ENCODE measurements at regions not wholly inside any gene's neighbourhood (a gene's known extent, or its start where the extent isn't known, plus 50 kb on each side); places are given as distances from the start of the nearest gene placed in this dataset.
"Not testable (repeated sequence)": the region's sequence is repeated elsewhere in the genome, so short reads cannot be mapped to it uniquely, and the experiment has no call there.

GRCh38 chr10:91080776-91081175 is 139.7 kb upstream of the PCGF5 start:
- Mint-ChIP-seq H3K36me3 (no peaks in the 10 kb centered on the region), H3K27me3 (peaks cover 0 to 19% of the 10 kb centered on the region in 2 donors), H3K4me1 (no peaks in the 10 kb centered on the region), H3K27ac (peak overlapping the region in 1 of 8 donors; percentile 12), H3K4me3 (no peak overlapping the region), H3K9me3 (no peaks in the 10 kb centered on the region)
- H3K9me3 ChIP-seq (ENCODE audit: low read length), result no peaks in the 10 kb centered on the region
- CTCF ChIA-PET, result no interaction called here
- H3K4me1 ChIP-seq (ENCODE audit: insufficient read depth, low read length), result no peaks in the 10 kb centered on the region
- H3K27me3 ChIP-seq (ENCODE audit: insufficient read depth, low read length, poor library complexity, severe bottlenecking), result no peaks in the 10 kb centered on the region
- H3K4me3 ChIP-seq (ENCODE audit: low read length), result no peak overlapping the region
- POLR2A ChIA-PET, result no interaction called here
- H3K27ac ChIP-seq (ENCODE audit: low read depth, low read length), result no peak overlapping the region
- H3K36me3 ChIP-seq (ENCODE audit: insufficient read depth, low read length), result no peaks in the 10 kb centered on the region
- DNase-seq, result no peak

- Mint-ChIP-seq H3K4me3 (no peak overlapping the region), H3K4me1 (no peaks in the 10 kb centered on the region), H3K27ac (no peak overlapping the region), H3K36me3 (no peaks in the 10 kb centered on the region), H3K9me3 (no peaks in the 10 kb centered on the region), H3K27me3 (peaks cover 0 to 12% of the 10 kb centered on the region in 2 donors)
- Histone ChIP-seq H3K4me3 (ENCODE audit: low read length) (no peak overlapping the region), H3K36me3 (ENCODE audit: insufficient read depth, low read length) (no peaks in the 10 kb centered on the region), H3K4me1 (ENCODE audit: insufficient read depth, low read length) (no peaks in the 10 kb centered on the region), H3K9me3 (ENCODE audit: low read length) (no peaks in the 10 kb centered on the region), H3K27me3 (ENCODE audit: insufficient read depth, low read length, poor library complexity, severe bottlenecking) (no peaks in the 10 kb centered on the region), H3K27ac (ENCODE audit: low read depth, low read length) (no peak overlapping the region)
- ChIA-PET POLR2A (no interaction called here), CTCF (no interaction called here)
- DNase-seq, result no peak
Observed at GRCh38 chr10:91082447-91082846, 138.0 kb upstream of the PCGF5 start.

GRCh38 chr10:91088300-91089140 is 131.9 kb upstream of the PCGF5 start:
- ChIA-PET CTCF (interaction anchor here (0.7 to 2.8 kb wide), 13 partner anchors 9 to 224 kb away, joined by 3 to 26 read pairs (median 4); no protein-coding TSS in a partner anchor), POLR2A (interaction anchor here (0.7 to 0.9 kb wide), 3 partner anchors 73 to 162 kb away, joined by 3 to 5 read pairs (median 4); no protein-coding TSS in a partner anchor)
- H3K9me3 Mint-ChIP-seq, result peaks cover 0 to 7% (median 0%) of the 10 kb centered on the region in 5 donors
- Histone ChIP-seq H3K27me3 (ENCODE audit: insufficient read depth, low read length, poor library complexity, severe bottlenecking) (no peaks in the 10 kb centered on the region), H3K36me3 (ENCODE audit: insufficient read depth, low read length) (no peaks in the 10 kb centered on the region), H3K4me3 (ENCODE audit: low read length) (no peak overlapping the region), H3K27ac (ENCODE audit: low read depth, low read length) (no peak overlapping the region), H3K9me3 (ENCODE audit: low read length) (no peaks in the 10 kb centered on the region), H3K4me1 (ENCODE audit: insufficient read depth, low read length) (no peaks in the 10 kb centered on the region)
- H3K27me3 Mint-ChIP-seq, result peaks cover 0 to 5% of the 10 kb centered on the region in 2 donors
- no peak overlapping the region for H3K4me3 Mint-ChIP-seq
- peaks cover 0 to 6% (median 0%) of the 10 kb centered on the region in 3 donors for H3K36me3 Mint-ChIP-seq
- no peaks in the 10 kb centered on the region for H3K4me1 Mint-ChIP-seq
- no peak overlapping the region for H3K27ac Mint-ChIP-seq
- DNase-seq, result peak in 2 of 5 donors; percentile 11 to 29

GRCh38 chr10:91090761-91091529 is 129.5 kb upstream of the PCGF5 start:
- ChIA-PET CTCF (interaction anchor here (2.6 kb wide), 1 partner anchor 160 kb away, joined by 9 read pairs; no protein-coding TSS in a partner anchor), POLR2A (no interaction called here)
- Mint-ChIP-seq H3K27ac (no peak overlapping the region), H3K4me1 (no peaks in the 10 kb centered on the region), H3K27me3 (peaks cover 0 to 20% of the 10 kb centered on the region in 2 donors), H3K4me3 (no peak overlapping the region), H3K36me3 (peaks cover 0 to 17% (median 3%) of the 10 kb centered on the region in 3 donors), H3K9me3 (peaks cover 0 to 15% (median 6%) of the 10 kb centered on the region in 5 donors)
- Histone ChIP-seq H3K27ac (ENCODE audit: low read depth, low read length) (no peak overlapping the region), H3K4me3 (ENCODE audit: low read length) (no peak overlapping the region), H3K36me3 (ENCODE audit: insufficient read depth, low read length) (no peaks in the 10 kb centered on the region), H3K27me3 (ENCODE audit: insufficient read depth, low read length, poor library complexity, severe bottlenecking) (no peaks in the 10 kb centered on the region), H3K9me3 (ENCODE audit: low read length) (no peaks in the 10 kb centered on the region), H3K4me1 (ENCODE audit: insufficient read depth, low read length) (no peaks in the 10 kb centered on the region)
- DNase-seq, result no peak

- Histone ChIP-seq H3K4me3 (ENCODE audit: low read length) (no peak overlapping the region), H3K27ac (ENCODE audit: low read depth, low read length) (no peak overlapping the region), H3K36me3 (ENCODE audit: insufficient read depth, low read length) (no peaks in the 10 kb centered on the region), H3K9me3 (ENCODE audit: low read length) (no peaks in the 10 kb centered on the region), H3K27me3 (ENCODE audit: insufficient read depth, low read length, poor library complexity, severe bottlenecking) (no peaks in the 10 kb centered on the region), H3K4me1 (ENCODE audit: insufficient read depth, low read length) (no peaks in the 10 kb centered on the region)
- DNase-seq, result no peak
- ChIA-PET CTCF (interaction anchor here (2.6 kb wide), 1 partner anchor 159 kb away, joined by 9 read pairs; no protein-coding TSS in a partner anchor), POLR2A (no interaction called here)
- Mint-ChIP-seq H3K27ac (peak overlapping the region in 1 of 8 donors; percentile 35), H3K4me1 (no peaks in the 10 kb centered on the region), H3K36me3 (peaks cover 0 to 22% (median 3%) of the 10 kb centered on the region in 3 donors), H3K9me3 (peaks cover 0 to 17% (median 8%) of the 10 kb centered on the region in 5 donors), H3K4me3 (no peak overlapping the region), H3K27me3 (peaks cover 0 to 20% of the 10 kb centered on the region in 2 donors)
Observed at GRCh38 chr10:91091780-91092179, 128.7 kb upstream of the PCGF5 start.

- no peaks in the 10 kb centered on the region for H3K27me3 ChIP-seq (ENCODE audit: insufficient read depth, low read length, poor library complexity, severe bottlenecking)
- no peaks in the 10 kb centered on the region for H3K36me3 ChIP-seq (ENCODE audit: insufficient read depth, low read length)
- H3K4me1 ChIP-seq (ENCODE audit: insufficient read depth, low read length), result no peaks in the 10 kb centered on the region
- peaks cover 11 to 28% (median 20%) of the 10 kb centered on the region in 5 donors for H3K9me3 Mint-ChIP-seq
- no peak overlapping the region for H3K27ac Mint-ChIP-seq
- ChIA-PET CTCF (no interaction called here), POLR2A (no interaction called here)
- H3K9me3 ChIP-seq (ENCODE audit: low read length), result no peaks in the 10 kb centered on the region
- no peaks in the 10 kb centered on the region for H3K4me1 Mint-ChIP-seq
- no peak overlapping the region for H3K27ac ChIP-seq (ENCODE audit: low read depth, low read length)
- no peak overlapping the region for H3K4me3 ChIP-seq (ENCODE audit: low read length)
- H3K27me3 Mint-ChIP-seq, result peaks cover 0 to 22% of the 10 kb centered on the region in 2 donors
- no peak for DNase-seq
- peaks cover 2 to 32% (median 8%) of the 10 kb centered on the region in 3 donors for H3K36me3 Mint-ChIP-seq
- no peak overlapping the region for H3K4me3 Mint-ChIP-seq
Observed at GRCh38 chr10:91096274-91096673, 124.2 kb upstream of the PCGF5 start.

GRCh38 chr10:91097313-91097712 is 123.2 kb upstream of the PCGF5 start:
- ChIA-PET CTCF (interaction anchor here (1.0 kb wide), 1 partner anchor 8 kb away, joined by 4 read pairs; no protein-coding TSS in a partner anchor), POLR2A (no interaction called here)
- Mint-ChIP-seq H3K9me3 (peaks cover 11 to 28% (median 20%) of the 10 kb centered on the region in 5 donors), H3K27me3 (peaks cover 0 to 22% of the 10 kb centered on the region in 2 donors), H3K36me3 (peaks cover 2 to 32% (median 8%) of the 10 kb centered on the region in 3 donors), H3K4me3 (no peak overlapping the region), H3K4me1 (no peaks in the 10 kb centered on the region), H3K27ac (no peak overlapping the region)
- H3K36me3 ChIP-seq (ENCODE audit: insufficient read depth, low read length), result no peaks in the 10 kb centered on the region
- H3K9me3 ChIP-seq (ENCODE audit: low read length), result no peaks in the 10 kb centered on the region
- H3K4me1 ChIP-seq (ENCODE audit: insufficient read depth, low read length), result no peaks in the 10 kb centered on the region
- no peak overlapping the region for H3K27ac ChIP-seq (ENCODE audit: low read depth, low read length)
- no peaks in the 10 kb centered on the region for H3K27me3 ChIP-seq (ENCODE audit: insufficient read depth, low read length, poor library complexity, severe bottlenecking)
- no peak overlapping the region for H3K4me3 ChIP-seq (ENCODE audit: low read length)
- DNase-seq, result no peak

- POLR2A ChIA-PET; H3K27me3 ChIP-seq (ENCODE audit: insufficient read depth, low read length, poor library complexity, severe bottlenecking); H3K4me3 Mint-ChIP-seq; H3K4me3 ChIP-seq (ENCODE audit: low read length); H3K4me1 Mint-ChIP-seq; H3K4me1 ChIP-seq (ENCODE audit: insufficient read depth, low read length); H3K36me3 ChIP-seq (ENCODE audit: insufficient read depth, low read length); DNase-seq; H3K9me3 ChIP-seq (ENCODE audit: low read length); CTCF ChIA-PET; H3K27ac ChIP-seq (ENCODE audit: low read depth, low read length): not testable (repeated sequence)
- H3K27ac Mint-ChIP-seq, result peak overlapping the region in 1 of 8 donors; percentile 19
- peaks cover 0 to 22% of the 10 kb centered on the region in 2 donors for H3K27me3 Mint-ChIP-seq
- H3K9me3 Mint-ChIP-seq, result peaks cover 11 to 23% (median 20%) of the 10 kb centered on the region in 5 donors
- H3K36me3 Mint-ChIP-seq, result peaks cover 2 to 28% (median 8%) of the 10 kb centered on the region in 3 donors
Observed at GRCh38 chr10:91098021-91098420, 122.4 kb upstream of the PCGF5 start.

Measured in CD8-positive, alpha-beta memory T cell (primary cell).